T-helper 17 cell (primary cell): ENCODE measurements at regions not wholly inside any gene's neighbourhood (a gene's known extent, or its start where the extent isn't known, plus 50 kb on each side); places are given as distances from the start of the nearest gene placed in this dataset.

Source experiments
- ATAC-seq: fragments of 150-1000 bp; cut with Tn5 transposase; 2 replicates; pipeline ENCODE4 v1.10.0; 2021; ENCODE audit warnings: mild to moderate bottlenecking, moderate library complexity
- DNase-seq, 3 donors: peaks; one replicate each; pipeline versions ENCODE4 v3.0.0 to v3.0.0-alpha.2; 2020 to 2021
- H3K9me3 ChIP-seq: one replicate; pipeline ENCODE4 v1.7.0; 2013; ENCODE audit warnings: low read length, mild to moderate bottlenecking; ENCODE audit not compliant: control insufficient read depth, poor library complexity, severe bottlenecking
- H3K27ac Mint-ChIP-seq: one replicate; pipeline ENCODE4 v1.8.0; 2022; ENCODE audit warnings: mild to moderate bottlenecking, moderate library complexity, mixed read lengths
- H3K27me3 Mint-ChIP-seq: one replicate; pipeline ENCODE4 v1.8.0; 2022; ENCODE audit warnings: mixed read lengths
- H3K36me3 Mint-ChIP-seq: one replicate; pipeline ENCODE4 v1.8.0; 2022; ENCODE audit warnings: low read depth, mixed read lengths
- H3K4me1 Mint-ChIP-seq: one replicate; pipeline ENCODE4 v1.8.0; 2022; ENCODE audit warnings: mild to moderate bottlenecking, mixed read lengths
- H3K4me3 Mint-ChIP-seq: one replicate; pipeline ENCODE4 v1.8.0; 2022; ENCODE audit warnings: mild to moderate bottlenecking, moderate library complexity, mixed read lengths

GRCh38 chr13:76029088-76029487, 393.0 kb downstream of the LMO7 start:
- peaks cover 13% of the 10 kb centered on the region for H3K27me3 Mint-ChIP-seq
- no peak for DNase-seq
- H3K9me3 ChIP-seq = no peaks in the 10 kb centered on the region
- H3K36me3 Mint-ChIP-seq = no peaks in the 10 kb centered on the region
- ATAC-seq = no peak
- H3K4me1 Mint-ChIP-seq = no peaks in the 10 kb centered on the region
- no peak overlapping the region for H3K4me3 Mint-ChIP-seq
- H3K27ac Mint-ChIP-seq = no peak overlapping the region

- no peak for ATAC-seq
- Mint-ChIP-seq H3K4me1 (no peaks in the 10 kb centered on the region), H3K36me3 (no peaks in the 10 kb centered on the region), H3K4me3 (no peak overlapping the region), H3K27me3 (peaks cover 13% of the 10 kb centered on the region), H3K27ac (no peak overlapping the region)
- no peak for DNase-seq
- H3K9me3 ChIP-seq = no peaks in the 10 kb centered on the region
Observed at GRCh38 chr13:76027131-76027530, 391.0 kb downstream of the LMO7 start.

- Mint-ChIP-seq H3K27ac (no peak overlapping the region), H3K27me3 (peaks cover 13% of the 10 kb centered on the region)
- DNase-seq = no peak
Observed at GRCh38 chr13:76025392-76025791, 389.3 kb downstream of the LMO7 start.

GRCh38 chr13:76024151-76024550, 388.0 kb downstream of the LMO7 start:
- no peaks in the 10 kb centered on the region for H3K9me3 ChIP-seq
- no peak overlapping the region for H3K4me3 Mint-ChIP-seq

More at GRCh38 chr13:76025392-76025791, 389.3 kb downstream of the LMO7 start:
- ATAC-seq = no peak
- no peaks in the 10 kb centered on the region for H3K4me1 Mint-ChIP-seq
- no peak overlapping the region for H3K4me3 Mint-ChIP-seq
- no peaks in the 10 kb centered on the region for H3K9me3 ChIP-seq
- H3K36me3 Mint-ChIP-seq = no peaks in the 10 kb centered on the region

GRCh38 chr13:76023652-76024051, 387.5 kb downstream of the LMO7 start:
- Mint-ChIP-seq H3K27me3 (peaks cover 13% of the 10 kb centered on the region), H3K27ac (no peak overlapping the region), H3K4me1 (no peaks in the 10 kb centered on the region), H3K36me3 (no peaks in the 10 kb centered on the region), H3K4me3 (no peak overlapping the region)
- no peaks in the 10 kb centered on the region for H3K9me3 ChIP-seq
- ATAC-seq (no peak), DNase-seq (no peak)

More at GRCh38 chr13:76024151-76024550, 388.0 kb downstream of the LMO7 start:
- Mint-ChIP-seq H3K27ac (no peak overlapping the region), H3K4me1 (no peaks in the 10 kb centered on the region), H3K27me3 (peaks cover 13% of the 10 kb centered on the region), H3K36me3 (no peaks in the 10 kb centered on the region)
- ATAC-seq = no peak
- DNase-seq = no peak

GRCh38 chr13:76020421-76020955, 384.4 kb downstream of the LMO7 start:
- H3K4me3 Mint-ChIP-seq = no peak overlapping the region
- DNase-seq (no peak), ATAC-seq (no peak)
- H3K9me3 ChIP-seq = no peaks in the 10 kb centered on the region
- peaks cover 7% of the 10 kb centered on the region for H3K4me1 Mint-ChIP-seq
- H3K27me3 Mint-ChIP-seq = peaks cover 7% of the 10 kb centered on the region
- H3K27ac Mint-ChIP-seq = no peak overlapping the region
- no peaks in the 10 kb centered on the region for H3K36me3 Mint-ChIP-seq

- DNase-seq = no peak
- ATAC-seq = no peak
- Mint-ChIP-seq H3K36me3 (no peaks in the 10 kb centered on the region), H3K27ac (no peak overlapping the region), H3K27me3 (peaks cover 14% of the 10 kb centered on the region), H3K4me3 (no peak overlapping the region), H3K4me1 (peaks cover 10% of the 10 kb centered on the region)
- H3K9me3 ChIP-seq = no peaks in the 10 kb centered on the region
Observed at GRCh38 chr13:76019421-76020044, 383.4 kb downstream of the LMO7 start.

- H3K36me3 Mint-ChIP-seq = no peaks in the 10 kb centered on the region
- ATAC-seq (no peak), DNase-seq (no peak)
- H3K9me3 ChIP-seq = no peaks in the 10 kb centered on the region
- H3K27me3 Mint-ChIP-seq = peaks cover 20% of the 10 kb centered on the region
- peaks cover 10% of the 10 kb centered on the region for H3K4me1 Mint-ChIP-seq
- no peak overlapping the region for H3K27ac Mint-ChIP-seq
- no peak overlapping the region for H3K4me3 Mint-ChIP-seq
Observed at GRCh38 chr13:76017861-76018556, 381.9 kb downstream of the LMO7 start.

- ATAC-seq = no peak
- no peak overlapping the region for H3K4me3 Mint-ChIP-seq
Observed at GRCh38 chr13:76016799-76017400, 380.8 kb downstream of the LMO7 start.

GRCh38 chr13:76014406-76015318, 378.5 kb downstream of the LMO7 start:
- Mint-ChIP-seq H3K27me3 (peaks cover 25% of the 10 kb centered on the region), H3K4me1 (peaks cover 10% of the 10 kb centered on the region), H3K27ac (no peak overlapping the region), H3K36me3 (no peaks in the 10 kb centered on the region), H3K4me3 (no peak overlapping the region)
- no peak for ATAC-seq
- DNase-seq = no peak
- no peaks in the 10 kb centered on the region for H3K9me3 ChIP-seq

More at GRCh38 chr13:76016799-76017400, 380.8 kb downstream of the LMO7 start:
- Mint-ChIP-seq H3K36me3 (no peaks in the 10 kb centered on the region), H3K27me3 (peaks cover 21% of the 10 kb centered on the region), H3K4me1 (peaks cover 10% of the 10 kb centered on the region), H3K27ac (no peak overlapping the region)
- DNase-seq = no peak
- no peaks in the 10 kb centered on the region for H3K9me3 ChIP-seq

- Mint-ChIP-seq H3K36me3 (no peaks in the 10 kb centered on the region), H3K4me1 (peaks cover 8% of the 10 kb centered on the region), H3K27me3 (peaks cover 27% of the 10 kb centered on the region), H3K4me3 (no peak overlapping the region), H3K27ac (no peak overlapping the region)
- H3K9me3 ChIP-seq = no peaks in the 10 kb centered on the region
- ATAC-seq = no peak
- no peak for DNase-seq
Observed at GRCh38 chr13:76012091-76012721, 376.1 kb downstream of the LMO7 start.

- peaks cover 19% of the 10 kb centered on the region for H3K27me3 Mint-ChIP-seq
- H3K4me1 Mint-ChIP-seq = no peaks in the 10 kb centered on the region
- no peak overlapping the region for H3K27ac Mint-ChIP-seq
- no peak for ATAC-seq
- DNase-seq = no peak
- no peaks in the 10 kb centered on the region for H3K9me3 ChIP-seq
- H3K36me3 Mint-ChIP-seq = no peaks in the 10 kb centered on the region
- no peak overlapping the region for H3K4me3 Mint-ChIP-seq
Observed at GRCh38 chr13:76009267-76009890, 373.2 kb downstream of the LMO7 start.
